SK-N-SH (cell line): ENCODE measurements at regions not wholly inside any gene's neighbourhood (a gene's known extent, or its start where the extent isn't known, plus 50 kb on each side); places are given as distances from the start of the nearest gene placed in this dataset.

ENCODE experiments used
- CTCF ChIA-PET: fragments of 300-600, 350-600 bp; formaldehyde crosslinking; extraction: SDS; loops from one replicate; lab custom pipeline; 2021; lab: Yijun Ruan, JAX
- POLR2A ChIA-PET: fragments of 350-600 bp; sonication (Branson Sonifier 250); formaldehyde crosslinking; extraction: SDS; loops from one replicate; lab custom pipeline; 2020; ENCODE audit warnings: antibody characterized with exemption, inconsistent platforms; lab: Yijun Ruan, JAX
- DNase-seq: peaks from one replicate; pipeline ENCODE4 v3.0.0; 2012
- H2AFZ ChIP-seq: fragments of 200-600 bp; sonication (generic); 2 replicates; pipeline ENCODE4 v1.8.1; 2016; ENCODE audit warnings: antibody characterized with exemption, mild to moderate bottlenecking, low read depth
- H3F3A ChIP-seq: fragments of 200-600 bp; sonication (generic); replicated peaks from 2 replicates; pipeline ENCODE3; 2016; ENCODE audit warnings: antibody characterized with exemption, mild to moderate bottlenecking; ENCODE audit not compliant: insufficient read depth
- H3K27ac ChIP-seq, 2 experiments: fragments of 200-500 bp in 1 of 2; fragments of 200-600 bp in 1 of 2; sonication (Bioruptor generic) in 1 of 2; sonication (generic), shearing (Covaris generic) in 1 of 2; 2 replicates each; pipeline versions ENCODE4 v1.5.1 to v1.6.1; 2014 to 2016; ENCODE audit warnings: low read depth in 2 of 2, inconsistent platforms in 1 of 2, low read length in 1 of 2, mild to moderate bottlenecking in 1 of 2, mixed read lengths in 1 of 2
- H3K27me3 ChIP-seq: fragments of 200-600 bp; sonication (generic), shearing (Covaris generic); 2 replicates; pipeline ENCODE4 v1.6.1; 2016; ENCODE audit warnings: mixed run types; ENCODE audit not compliant: insufficient read depth
- H3K36me3 ChIP-seq, 2 experiments: fragments of 200-500 bp in 1 of 2; fragments of 200-600 bp in 1 of 2; sonication (Bioruptor generic) in 1 of 2; sonication (generic) in 1 of 2; replicated peaks in 1 of 2; 2 replicates each; pipeline versions ENCODE3 to v1.5.1; 2014 to 2016; ENCODE audit warnings: low read length in 1 of 2, mild to moderate bottlenecking in 1 of 2; ENCODE audit not compliant: insufficient read depth in 2 of 2, control insufficient read depth in 1 of 2
- H3K4me1 ChIP-seq, 2 experiments: fragments of 200-500 bp in 1 of 2; fragments of 200-600 bp in 1 of 2; sonication (Bioruptor generic) in 1 of 2; sonication (generic), shearing (Covaris generic) in 1 of 2; 2 replicates each; pipeline versions ENCODE4 v1.5.1 to v1.6.1; 2014 to 2016; ENCODE audit warnings: low read depth in 1 of 2, low read length in 1 of 2, mixed run types in 1 of 2; ENCODE audit not compliant: insufficient read depth in 2 of 2, control insufficient read depth in 1 of 2
- H3K4me2 ChIP-seq: fragments of 200-600 bp; sonication (generic), shearing (Covaris generic); 2 replicates; pipeline ENCODE4 v1.6.1; 2017; ENCODE audit warnings: mixed run types
- H3K4me3 ChIP-seq, 2 experiments: fragments of 200-500 bp in 1 of 2; fragments of 200-600 bp in 1 of 2; sonication (Bioruptor generic) in 1 of 2; sonication (generic), shearing (Covaris generic) in 1 of 2; 2 replicates each; pipeline versions ENCODE4 v1.5.1 to v1.8.1; 2014 to 2016; ENCODE audit warnings: low read depth in 2 of 2, inconsistent platforms in 1 of 2, low read length in 1 of 2, mild to moderate bottlenecking in 1 of 2, mixed read lengths in 1 of 2, moderate library complexity in 1 of 2
- H3K79me2 ChIP-seq: fragments of 200-600 bp; sonication (generic); 2 replicates; pipeline ENCODE4 v1.8.1; 2017; ENCODE audit warnings: mild to moderate bottlenecking; ENCODE audit not compliant: insufficient read depth
- H3K9ac ChIP-seq: fragments of 200-600 bp; sonication (generic); 2 replicates; pipeline ENCODE4 v1.6.1; 2017; ENCODE audit warnings: mixed run types
- H3K9me2 ChIP-seq: fragments of 200-600 bp; sonication (generic); 2 replicates; pipeline ENCODE4 v1.6.1; 2017; ENCODE audit warnings: mixed run types
- H3K9me3 ChIP-seq: fragments of 200-600 bp; sonication (generic); 2 replicates; pipeline ENCODE4 v1.6.1; 2017; ENCODE audit warnings: mixed run types, mild to moderate bottlenecking, moderate library complexity
- H4K20me1 ChIP-seq: fragments of 200-600 bp; sonication (generic); 2 replicates; pipeline ENCODE4 v1.6.1; 2017; ENCODE audit warnings: mild to moderate bottlenecking, mixed run types; ENCODE audit not compliant: insufficient read depth
- ELF1 ChIP-seq: IDR thresholded peaks from 2 replicates; pipeline ENCODE4 v1.4.0; 2012
- EP300 ChIP-seq, 2 experiments: IDR thresholded peaks; 2 replicates each; pipeline versions ENCODE4 v1.4.0 to v1.6.1; 2012; ENCODE audit warnings: borderline replicate concordance in 1 of 2, low read depth in 1 of 2, low read length in 1 of 2
- EZH2phosphoT487 ChIP-seq: fragments of 200-600 bp; sonication (generic); IDR thresholded peaks from 2 replicates; pipeline ENCODE4 v1.6.1; 2017; ENCODE audit warnings: low read depth, mixed run types, mild to moderate bottlenecking, antibody characterized with exemption, moderate library complexity, borderline replicate concordance
- FOXJ3 ChIP-seq: sonication (generic); formaldehyde crosslinking; IDR thresholded peaks from 2 replicates; pipeline ENCODE4 v1.5.1; 2020; ENCODE audit warnings: mild to moderate bottlenecking, missing genetic modification reagents
- FOXM1 ChIP-seq: IDR thresholded peaks from 2 replicates; pipeline ENCODE4 v1.4.0; 2012; ENCODE audit warnings: low read depth, mild to moderate bottlenecking
- GATA2 ChIP-seq: sonication (generic); formaldehyde crosslinking; IDR thresholded peaks from 2 replicates; pipeline ENCODE4 v1.5.0; 2020; ENCODE audit warnings: mild to moderate bottlenecking, missing genetic modification reagents
- MEF2A ChIP-seq: IDR thresholded peaks from 2 replicates; pipeline ENCODE4 v1.4.0; 2012; ENCODE audit warnings: low read depth, borderline replicate concordance
- RAD21 ChIP-seq: IDR thresholded peaks from 2 replicates; pipeline ENCODE4 v1.6.1; 2012; ENCODE audit warnings: mild to moderate bottlenecking, low read length
- RCOR1 ChIP-seq: fragments of 150-350 bp; IDR thresholded peaks from 2 replicates; pipeline ENCODE4 v1.6.1; 2017; ENCODE audit warnings: antibody characterized with exemption, low read length
- RXRA ChIP-seq: IDR thresholded peaks from 2 replicates; pipeline ENCODE4 v1.4.0; 2012; ENCODE audit warnings: low read depth, mild to moderate bottlenecking, borderline replicate concordance
- SIN3A ChIP-seq: IDR thresholded peaks from 2 replicates; pipeline ENCODE4 v1.6.1; 2012; ENCODE audit warnings: low read depth, mild to moderate bottlenecking, low read length, moderate library complexity, borderline replicate concordance
- TCF12 ChIP-seq: IDR thresholded peaks from 2 replicates; pipeline ENCODE4 v1.4.0; 2012
- WGBS: methylation state at CpG from one replicate; pipeline ENCODE4 v1.1.6; 2017; ENCODE audit warnings: low lambda C conversion rate; 5-methylcytosine and 5-hydroxymethylcytosine counted together
- TF ChIP-seq, protein P1 (sequence below): IDR thresholded peaks from 2 replicates; pipeline ENCODE4 v1.4.0; 2012; ENCODE audit warnings: low read depth, borderline replicate concordance
- TF ChIP-seq, protein P2 (sequence below): fragments of 200-600 bp; sonication (generic); IDR thresholded peaks from 2 replicates; pipeline ENCODE4 v1.6.1; 2017; ENCODE audit warnings: antibody characterized with exemption, mild to moderate bottlenecking, moderate library complexity
- TF ChIP-seq, protein P3 (sequence below): fragments of 150-350 bp; IDR thresholded peaks from 2 replicates; pipeline ENCODE4 v1.6.1; 2017; ENCODE audit warnings: antibody characterized with exemption, low read length, low read depth, borderline replicate concordance
- TF ChIP-seq, protein P4 (sequence below): fragments of 150-350 bp; IDR thresholded peaks from 2 replicates; pipeline ENCODE4 v1.6.1; 2016; ENCODE audit warnings: mild to moderate bottlenecking, low read depth, low read length

DNA sequence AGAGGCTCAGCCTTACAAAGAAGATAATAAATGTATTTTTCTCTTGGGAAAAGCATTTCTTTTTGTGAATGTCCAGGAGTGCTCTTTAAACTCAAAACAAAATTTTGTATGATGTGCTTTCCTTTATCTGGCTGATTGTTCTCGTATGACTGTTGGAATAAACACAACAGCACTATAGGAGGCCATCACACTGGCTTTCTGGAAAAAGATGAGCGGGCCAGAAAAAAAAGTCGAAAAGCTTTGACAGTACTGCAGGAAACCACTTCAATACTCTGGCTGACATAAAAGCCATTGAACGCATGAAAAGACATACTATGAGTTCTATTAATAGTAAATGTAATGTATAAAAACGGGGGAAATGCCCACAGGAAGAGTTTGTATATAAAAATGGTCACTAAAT, 64.7 kb upstream of the CTSO start (continued):
- TF ChIP-seq, protein P1, sequence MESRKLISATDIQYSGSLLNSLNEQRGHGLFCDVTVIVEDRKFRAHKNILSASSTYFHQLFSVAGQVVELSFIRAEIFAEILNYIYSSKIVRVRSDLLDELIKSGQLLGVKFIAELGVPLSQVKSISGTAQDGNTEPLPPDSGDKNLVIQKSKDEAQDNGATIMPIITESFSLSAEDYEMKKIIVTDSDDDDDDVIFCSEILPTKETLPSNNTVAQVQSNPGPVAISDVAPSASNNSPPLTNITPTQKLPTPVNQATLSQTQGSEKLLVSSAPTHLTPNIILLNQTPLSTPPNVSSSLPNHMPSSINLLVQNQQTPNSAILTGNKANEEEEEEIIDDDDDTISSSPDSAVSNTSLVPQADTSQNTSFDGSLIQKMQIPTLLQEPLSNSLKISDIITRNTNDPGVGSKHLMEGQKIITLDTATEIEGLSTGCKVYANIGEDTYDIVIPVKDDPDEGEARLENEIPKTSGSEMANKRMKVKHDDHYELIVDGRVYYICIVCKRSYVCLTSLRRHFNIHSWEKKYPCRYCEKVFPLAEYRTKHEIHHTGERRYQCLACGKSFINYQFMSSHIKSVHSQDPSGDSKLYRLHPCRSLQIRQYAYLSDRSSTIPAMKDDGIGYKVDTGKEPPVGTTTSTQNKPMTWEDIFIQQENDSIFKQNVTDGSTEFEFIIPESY: no peak

DNA sequence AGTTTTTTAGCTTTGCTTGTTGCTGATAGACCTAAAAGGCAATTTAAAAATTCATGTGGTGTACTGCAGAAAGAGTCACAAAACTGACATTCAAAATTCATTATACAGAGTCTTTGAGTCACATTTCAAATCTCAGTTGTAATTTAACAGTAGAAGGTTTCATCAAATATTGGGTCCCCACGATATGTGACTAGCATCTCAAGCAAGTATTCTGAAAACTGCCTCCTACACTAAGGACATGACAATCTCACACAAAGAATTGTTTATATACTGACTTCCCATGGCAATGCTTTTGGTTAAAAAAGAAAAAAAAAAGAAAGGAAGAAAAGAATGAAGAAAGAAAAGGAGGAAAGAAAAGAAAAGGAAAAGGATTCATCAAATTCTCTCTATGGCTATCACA, 62.1 kb upstream of the CTSO start:
- TF ChIP-seq ELF1 (no peak), FOXM1 (no peak), RXRA (no peak), EZH2phosphoT487 (no peak), EP300 (IDR thresholded peaks at IDR 0.05; ENCODE audit: borderline replicate concordance in 1 of 2, low read depth in 1 of 2, low read length in 1 of 2) (no peak), SIN3A (no peak), MEF2A (no peak), RCOR1 (no peak), TCF12 (no peak), FOXJ3 (CRISPR knock-in tag) (no peak), GATA2 (CRISPR knock-in tag) (no peak), RAD21 (no peak)
- TF ChIP-seq, protein P2, sequence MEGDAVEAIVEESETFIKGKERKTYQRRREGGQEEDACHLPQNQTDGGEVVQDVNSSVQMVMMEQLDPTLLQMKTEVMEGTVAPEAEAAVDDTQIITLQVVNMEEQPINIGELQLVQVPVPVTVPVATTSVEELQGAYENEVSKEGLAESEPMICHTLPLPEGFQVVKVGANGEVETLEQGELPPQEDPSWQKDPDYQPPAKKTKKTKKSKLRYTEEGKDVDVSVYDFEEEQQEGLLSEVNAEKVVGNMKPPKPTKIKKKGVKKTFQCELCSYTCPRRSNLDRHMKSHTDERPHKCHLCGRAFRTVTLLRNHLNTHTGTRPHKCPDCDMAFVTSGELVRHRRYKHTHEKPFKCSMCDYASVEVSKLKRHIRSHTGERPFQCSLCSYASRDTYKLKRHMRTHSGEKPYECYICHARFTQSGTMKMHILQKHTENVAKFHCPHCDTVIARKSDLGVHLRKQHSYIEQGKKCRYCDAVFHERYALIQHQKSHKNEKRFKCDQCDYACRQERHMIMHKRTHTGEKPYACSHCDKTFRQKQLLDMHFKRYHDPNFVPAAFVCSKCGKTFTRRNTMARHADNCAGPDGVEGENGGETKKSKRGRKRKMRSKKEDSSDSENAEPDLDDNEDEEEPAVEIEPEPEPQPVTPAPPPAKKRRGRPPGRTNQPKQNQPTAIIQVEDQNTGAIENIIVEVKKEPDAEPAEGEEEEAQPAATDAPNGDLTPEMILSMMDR: no peak
- TF ChIP-seq, protein P3, sequence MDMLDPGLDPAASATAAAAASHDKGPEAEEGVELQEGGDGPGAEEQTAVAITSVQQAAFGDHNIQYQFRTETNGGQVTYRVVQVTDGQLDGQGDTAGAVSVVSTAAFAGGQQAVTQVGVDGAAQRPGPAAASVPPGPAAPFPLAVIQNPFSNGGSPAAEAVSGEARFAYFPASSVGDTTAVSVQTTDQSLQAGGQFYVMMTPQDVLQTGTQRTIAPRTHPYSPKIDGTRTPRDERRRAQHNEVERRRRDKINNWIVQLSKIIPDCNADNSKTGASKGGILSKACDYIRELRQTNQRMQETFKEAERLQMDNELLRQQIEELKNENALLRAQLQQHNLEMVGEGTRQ: no peak
- TF ChIP-seq, protein P1: no peak
- TF ChIP-seq, protein P4, sequence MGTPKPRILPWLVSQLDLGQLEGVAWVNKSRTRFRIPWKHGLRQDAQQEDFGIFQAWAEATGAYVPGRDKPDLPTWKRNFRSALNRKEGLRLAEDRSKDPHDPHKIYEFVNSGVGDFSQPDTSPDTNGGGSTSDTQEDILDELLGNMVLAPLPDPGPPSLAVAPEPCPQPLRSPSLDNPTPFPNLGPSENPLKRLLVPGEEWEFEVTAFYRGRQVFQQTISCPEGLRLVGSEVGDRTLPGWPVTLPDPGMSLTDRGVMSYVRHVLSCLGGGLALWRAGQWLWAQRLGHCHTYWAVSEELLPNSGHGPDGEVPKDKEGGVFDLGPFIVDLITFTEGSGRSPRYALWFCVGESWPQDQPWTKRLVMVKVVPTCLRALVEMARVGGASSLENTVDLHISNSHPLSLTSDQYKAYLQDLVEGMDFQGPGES: no peak
- TF ChIP-seq, all 33 proteins: peak for 0
- Histone ChIP-seq H3K4me2 (no peak overlapping the region), H3K4me3 (no peak overlapping the region), H3K36me3 (no peaks in the 10 kb centered on the region), H3F3A (no peaks in the 10 kb centered on the region), H3K4me1 (no peaks in the 10 kb centered on the region), H3K9me3 (no peaks in the 10 kb centered on the region), H3K27ac (no peak overlapping the region), H4K20me1 (no peaks in the 10 kb centered on the region), H3K27me3 (no peaks in the 10 kb centered on the region; the same call in 1 of the 2 replicates), H3K9ac (no peak overlapping the region), H2AFZ (no peak overlapping the region), H3K79me2 (no peaks in the 10 kb centered on the region), H3K9me2 (no peaks in the 10 kb centered on the region)
- ChIA-PET POLR2A (no interaction called here), CTCF (no interaction called here)
- 0% methylated on average over 1 of the region's 1 CpG for WGBS
- DNase-seq: no peak
